Caco-2 (cell line): ENCODE measurements at regions not wholly inside any gene's neighbourhood (a gene's known extent, or its start where the extent isn't known, plus 50 kb on each side); places are given as distances from the start of the nearest gene placed in this dataset.

Experiments
- BruUV-seq: library from RNA; stranded (reverse); fragments of 400-500 nt; replicated peaks from 2 replicates; lab custom pipeline; 2021; lab: Mats Ljungman, UMichigan
- CTCF ChIA-PET: fragments of 300-600 bp; sonication (Branson Sonifier 250); formaldehyde crosslinking; loops from one replicate; lab custom pipeline; 2022; ENCODE audit warnings: antibody characterized with exemption; lab: Charles Lee
- POLR2A ChIA-PET: fragments of 300-600 bp; sonication (Branson Sonifier 250); formaldehyde crosslinking; loops from one replicate; lab custom pipeline; 2022; ENCODE audit warnings: antibody characterized with exemption; lab: Charles Lee
- DNase-seq, 2 experiments: peaks; one replicate each; pipeline versions ENCODE4 v3.0.0 to v3.0.0-alpha.2; 2020 to 2022
- H3K27me3 ChIP-seq: replicated peaks from 2 replicates; pipeline ENCODE4 v1.6.0; 2011; ENCODE audit warnings: low read length; ENCODE audit not compliant: control insufficient read depth, insufficient read depth
- H3K36me3 ChIP-seq: 2 replicates; pipeline ENCODE4 v1.5.1; 2011; ENCODE audit warnings: low read length; ENCODE audit not compliant: control insufficient read depth, insufficient read depth
- H3K4me1 ChIP-seq: fragments of 250-450 bp; sonication (Bioruptor Pico); 2 replicates; pipeline ENCODE4 v1.5.1; 2020; ENCODE audit warnings: mild to moderate bottlenecking
- H3K4me3 ChIP-seq: 2 replicates; pipeline ENCODE4 v1.5.1; 2011; ENCODE audit warnings: low read depth, mild to moderate bottlenecking, control low read depth, low read length
- H3K9me3 ChIP-seq: fragments of 250-450 bp; sonication (Bioruptor Pico); 2 replicates; pipeline ENCODE4 v1.5.1; 2020; ENCODE audit warnings: mild to moderate bottlenecking, moderate library complexity
- H3K27ac Mint-ChIP-seq: one replicate; pipeline ENCODE4 v1.8.0; 2022; ENCODE audit warnings: mixed read lengths; ENCODE audit not compliant: unreplicated experiment
- H3K27me3 Mint-ChIP-seq: one replicate; pipeline ENCODE4 v1.8.0; 2022; ENCODE audit warnings: mixed read lengths; ENCODE audit not compliant: insufficient read depth, unreplicated experiment
- H3K36me3 Mint-ChIP-seq: one replicate; pipeline ENCODE4 v1.8.0; 2022; ENCODE audit warnings: mild to moderate bottlenecking, mixed read lengths; ENCODE audit not compliant: insufficient read depth, unreplicated experiment
- H3K4me1 Mint-ChIP-seq: one replicate; pipeline ENCODE4 v1.8.0; 2022; ENCODE audit warnings: low read depth, mixed read lengths; ENCODE audit not compliant: unreplicated experiment
- H3K4me3 Mint-ChIP-seq: one replicate; pipeline ENCODE4 v1.8.0; 2022; ENCODE audit warnings: mild to moderate bottlenecking, moderate library complexity, mixed read lengths; ENCODE audit not compliant: unreplicated experiment
- H3K9me3 Mint-ChIP-seq: one replicate; pipeline ENCODE4 v1.8.0; 2022; ENCODE audit warnings: mixed read lengths; ENCODE audit not compliant: unreplicated experiment
- intact Hi-C: fragments of 100-400 bp; cut with micrococcal nuclease; formaldehyde crosslinking; loops from one replicate; pipeline ENCODE4 v1.10.0; 2022; ENCODE audit not compliant: unreplicated experiment
- TF ChIP-seq, protein P1 (sequence below), 2 experiments: fragments of 200-600 bp in 1 of 2; IDR thresholded peaks; 1 replicate in 1 of 2; 2 replicates in 1 of 2; pipeline versions ENCODE4 v1.5.1 to v1.8.0; 2011 to 2022; ENCODE audit warnings: antibody characterized with exemption in 1 of 2, control low read depth in 1 of 2, inconsistent platforms in 1 of 2, low read depth in 1 of 2, low read length in 1 of 2, mild to moderate bottlenecking in 1 of 2, moderate library complexity in 1 of 2; ENCODE audit not compliant: insufficient read depth in 1 of 2, severe bottlenecking in 1 of 2, unreplicated experiment in 1 of 2

DNA sequence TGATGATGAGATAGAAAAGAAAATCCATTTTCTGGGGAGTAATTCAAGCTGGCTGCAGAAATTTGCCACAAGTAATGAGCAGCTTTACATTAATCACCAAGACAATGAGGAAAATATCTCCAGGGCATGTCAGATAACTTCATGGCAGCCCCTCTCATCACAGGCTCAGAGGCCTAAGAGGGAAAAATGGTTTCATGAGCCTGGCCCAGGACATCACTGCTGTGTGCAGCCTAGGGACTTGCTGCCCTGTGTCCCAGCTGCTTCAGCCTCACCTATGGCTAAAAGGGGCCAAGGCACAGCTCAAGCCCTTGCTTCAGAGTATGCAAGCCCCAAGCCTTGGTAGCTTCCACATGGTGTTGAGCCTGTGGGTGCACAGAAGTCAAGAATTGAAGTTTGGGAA lies 161.7 kb downstream of the OPA1 start:
- H3K36me3 Mint-ChIP-seq = no peaks in the 10 kb centered on the region
- no peaks in the 10 kb centered on the region for H3K4me1 Mint-ChIP-seq
- H3K27ac Mint-ChIP-seq = no peak overlapping the region
- Histone ChIP-seq H3K9me3 (peaks cover 22% of the 10 kb centered on the region), H3K27me3 (no peaks in the 10 kb centered on the region), H3K4me3 (no peak overlapping the region), H3K36me3 (no peaks in the 10 kb centered on the region), H3K4me1 (no peaks in the 10 kb centered on the region)
- no peak for DNase-seq
- POLR2A ChIA-PET = no interaction called here
- no peak overlapping the region for H3K4me3 Mint-ChIP-seq
- TF ChIP-seq, protein P1, sequence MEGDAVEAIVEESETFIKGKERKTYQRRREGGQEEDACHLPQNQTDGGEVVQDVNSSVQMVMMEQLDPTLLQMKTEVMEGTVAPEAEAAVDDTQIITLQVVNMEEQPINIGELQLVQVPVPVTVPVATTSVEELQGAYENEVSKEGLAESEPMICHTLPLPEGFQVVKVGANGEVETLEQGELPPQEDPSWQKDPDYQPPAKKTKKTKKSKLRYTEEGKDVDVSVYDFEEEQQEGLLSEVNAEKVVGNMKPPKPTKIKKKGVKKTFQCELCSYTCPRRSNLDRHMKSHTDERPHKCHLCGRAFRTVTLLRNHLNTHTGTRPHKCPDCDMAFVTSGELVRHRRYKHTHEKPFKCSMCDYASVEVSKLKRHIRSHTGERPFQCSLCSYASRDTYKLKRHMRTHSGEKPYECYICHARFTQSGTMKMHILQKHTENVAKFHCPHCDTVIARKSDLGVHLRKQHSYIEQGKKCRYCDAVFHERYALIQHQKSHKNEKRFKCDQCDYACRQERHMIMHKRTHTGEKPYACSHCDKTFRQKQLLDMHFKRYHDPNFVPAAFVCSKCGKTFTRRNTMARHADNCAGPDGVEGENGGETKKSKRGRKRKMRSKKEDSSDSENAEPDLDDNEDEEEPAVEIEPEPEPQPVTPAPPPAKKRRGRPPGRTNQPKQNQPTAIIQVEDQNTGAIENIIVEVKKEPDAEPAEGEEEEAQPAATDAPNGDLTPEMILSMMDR (IDR thresholded peaks at IDR 0.05; ENCODE audit: insufficient read depth in 1 of 2, low read depth in 1 of 2, low read length in 1 of 2, severe bottlenecking in 1 of 2, unreplicated experiment in 1 of 2) = no peak
- H3K9me3 Mint-ChIP-seq = peaks cover 47% of the 10 kb centered on the region
- no peaks in the 10 kb centered on the region for H3K27me3 Mint-ChIP-seq
- BruUV-seq = no TSS peak
- intact Hi-C loops = no loop called here
- CTCF ChIA-PET = no interaction called here

DNA sequence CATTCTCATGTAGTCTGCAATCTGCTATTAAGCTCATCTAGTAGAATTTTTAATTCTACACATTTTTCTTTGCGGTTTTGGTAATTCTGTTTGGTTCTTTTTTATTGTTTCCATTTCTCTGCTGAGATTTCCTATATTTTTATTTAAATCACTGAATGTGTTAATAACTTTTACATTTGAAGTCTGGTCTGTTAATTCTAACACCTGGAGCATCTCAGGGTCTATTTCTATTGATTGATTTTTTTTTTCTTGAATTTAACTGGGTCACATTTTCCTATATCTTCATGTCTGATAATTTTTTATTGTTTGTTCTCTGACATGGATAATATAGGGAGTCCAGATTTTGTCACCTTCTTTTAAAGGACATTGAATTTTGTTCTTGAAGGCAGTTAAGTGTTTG lies 163.5 kb downstream of the OPA1 start:
- H3K27me3 Mint-ChIP-seq = no peaks in the 10 kb centered on the region
- H3K27me3 ChIP-seq = no peaks in the 10 kb centered on the region
- H3K9me3 ChIP-seq = peaks cover 22% of the 10 kb centered on the region
- no peak for DNase-seq
- H3K4me1 ChIP-seq = no peaks in the 10 kb centered on the region
- no peaks in the 10 kb centered on the region for H3K36me3 ChIP-seq
- ChIA-PET POLR2A (no interaction called here), CTCF (no interaction called here)
- H3K4me3 ChIP-seq = no peak overlapping the region
- H3K4me1 Mint-ChIP-seq = no peaks in the 10 kb centered on the region
- H3K4me3 Mint-ChIP-seq = no peak overlapping the region
- BruUV-seq = no TSS peak
- peaks cover 47% of the 10 kb centered on the region for H3K9me3 Mint-ChIP-seq
- intact Hi-C loops = no loop called here
- H3K36me3 Mint-ChIP-seq = no peaks in the 10 kb centered on the region
- no peak overlapping the region for H3K27ac Mint-ChIP-seq
- TF ChIP-seq, protein P1 (IDR thresholded peaks at IDR 0.05; ENCODE audit: insufficient read depth in 1 of 2, low read depth in 1 of 2, low read length in 1 of 2, severe bottlenecking in 1 of 2, unreplicated experiment in 1 of 2) = no peak

DNA sequence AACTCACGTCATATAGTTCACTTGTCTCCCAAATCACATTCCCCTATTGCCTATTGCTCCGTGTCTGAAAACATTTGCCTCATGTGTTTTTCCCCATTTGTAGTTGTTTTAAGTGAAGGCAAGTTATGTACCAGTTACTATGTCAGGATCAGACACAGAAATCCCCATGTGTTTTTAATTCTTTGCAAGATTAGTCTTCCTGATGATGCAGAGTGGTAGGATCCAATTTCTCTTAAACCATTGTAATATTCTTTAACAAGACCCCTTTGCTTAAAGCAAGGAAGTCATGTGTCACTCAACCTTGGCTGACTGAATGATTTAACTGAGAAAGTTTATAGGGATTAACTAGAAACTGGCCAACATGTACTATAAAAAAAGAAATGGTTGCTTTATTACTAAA lies 164.4 kb downstream of the OPA1 start:
- ChIA-PET POLR2A (no interaction called here), CTCF (no interaction called here)
- H3K4me3 ChIP-seq = no peak overlapping the region
- Mint-ChIP-seq H3K9me3 (peaks cover 47% of the 10 kb centered on the region), H3K36me3 (no peaks in the 10 kb centered on the region), H3K4me1 (no peaks in the 10 kb centered on the region), H3K4me3 (no peak overlapping the region), H3K27me3 (no peaks in the 10 kb centered on the region), H3K27ac (no peak overlapping the region)
- no peaks in the 10 kb centered on the region for H3K36me3 ChIP-seq
- intact Hi-C loops = no loop called here
- TF ChIP-seq, protein P1 (IDR thresholded peaks at IDR 0.05; ENCODE audit: insufficient read depth in 1 of 2, low read depth in 1 of 2, low read length in 1 of 2, severe bottlenecking in 1 of 2, unreplicated experiment in 1 of 2) = no peak
- DNase-seq = no peak
- no TSS peak for BruUV-seq
- H3K4me1 ChIP-seq = no peaks in the 10 kb centered on the region
- H3K27me3 ChIP-seq = no peaks in the 10 kb centered on the region
- peaks cover 22% of the 10 kb centered on the region for H3K9me3 ChIP-seq
